NT2/D1 (cell line): ENCODE measurements at regions not wholly inside any gene's neighbourhood (a gene's known extent, or its start where the extent isn't known, plus 50 kb on each side); places are given as distances from the start of the nearest gene placed in this dataset.

Source experiments
- SUZ12 ChIP-seq: IDR thresholded peaks from 2 replicates; pipeline ENCODE4 v1.6.1; 2011; ENCODE audit not compliant: insufficient read length, insufficient read depth; ENCODE audit errors: extremely low read depth
- YY1 ChIP-seq: IDR thresholded peaks from 2 replicates; pipeline ENCODE4 v1.6.1; 2011; ENCODE audit not compliant: insufficient read length, insufficient read depth
- ZNF274 ChIP-seq: IDR thresholded peaks from 2 replicates; pipeline ENCODE4 v1.6.1; 2011; ENCODE audit warnings: mild to moderate bottlenecking, low read depth, low read length

DNA sequence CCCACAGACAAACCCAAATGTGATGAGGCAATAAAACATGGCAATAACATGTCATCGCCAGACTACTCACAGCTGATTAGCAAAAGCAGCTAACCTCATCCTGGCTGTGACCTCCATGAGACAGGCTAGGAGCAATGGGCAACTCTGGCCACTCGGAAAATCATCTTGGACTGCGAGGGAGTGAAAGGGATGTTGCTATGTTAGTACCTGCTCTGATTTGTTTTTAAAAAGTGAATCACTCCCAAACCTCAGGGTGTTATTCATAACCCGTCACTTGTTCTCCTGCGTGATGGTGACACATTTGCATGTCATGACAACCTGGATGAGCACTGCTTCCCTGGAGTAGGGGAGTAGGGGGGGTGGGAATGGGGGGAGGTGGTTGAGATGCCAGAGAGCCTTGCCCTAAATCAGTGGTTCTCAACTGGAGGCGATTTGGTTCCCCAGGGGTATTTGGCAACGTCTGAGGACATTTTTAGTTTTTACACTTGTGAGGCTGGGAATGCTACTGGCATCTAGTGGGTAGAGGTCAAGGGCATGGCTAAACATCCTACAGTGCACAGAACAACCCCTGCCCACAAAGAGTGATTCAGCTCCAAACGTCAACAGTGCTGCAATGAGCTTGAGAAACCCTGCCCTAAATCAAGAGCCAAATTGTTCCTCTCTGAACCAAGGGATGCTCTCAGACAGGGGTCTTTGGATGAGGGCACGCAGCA, 241.7 kb downstream of the SOX9 start:
- TF ChIP-seq YY1: no peak
- TF ChIP-seq SUZ12: no peak
- TF ChIP-seq ZNF274: no peak
